ENCODE measurements at regions not wholly inside any gene's neighbourhood (a gene's known extent, or its start where the extent isn't known, plus 50 kb on each side); places are given as distances from the start of the nearest gene placed in this dataset.

GRCh38 chr13:58048670-58049069, 417.1 kb downstream of the PCDH17 start:
- TF ChIP-seq GATA3 (IDR thresholded peaks at IDR 0.05; ENCODE audit: low read depth, low read length) = no peak
- no peak for TF ChIP-seq GATA2 (IDR thresholded peaks at IDR 0.05; ENCODE audit: low read depth, low read length)

- TF ChIP-seq GATA2 (IDR thresholded peaks at IDR 0.05; ENCODE audit: low read depth, low read length) = no peak
- TF ChIP-seq GATA3 (IDR thresholded peaks at IDR 0.05; ENCODE audit: low read depth, low read length) = no peak
Observed at GRCh38 chr13:58051396-58051795, 419.9 kb downstream of the PCDH17 start.

GRCh38 chr13:58051807-58052375, 420.3 kb downstream of the PCDH17 start:
- TF ChIP-seq GATA3 (IDR thresholded peaks at IDR 0.05; ENCODE audit: low read depth, low read length) (no peak), GATA2 (IDR thresholded peaks at IDR 0.05; ENCODE audit: low read depth, low read length) (no peak)

GRCh38 chr13:58056426-58056825, 424.9 kb downstream of the PCDH17 start:
- no peak for TF ChIP-seq GATA3 (IDR thresholded peaks at IDR 0.05; ENCODE audit: low read depth, low read length)
- no peak for TF ChIP-seq GATA2 (IDR thresholded peaks at IDR 0.05; ENCODE audit: low read depth, low read length)

GRCh38 chr13:58059624-58060023, 428.1 kb downstream of the PCDH17 start:
- TF ChIP-seq GATA3 (IDR thresholded peaks at IDR 0.05; ENCODE audit: low read depth, low read length) (no peak), GATA2 (IDR thresholded peaks at IDR 0.05; ENCODE audit: low read depth, low read length) (no peak)

- TF ChIP-seq GATA2 (IDR thresholded peaks at IDR 0.05; ENCODE audit: low read depth, low read length) (no peak), GATA3 (IDR thresholded peaks at IDR 0.05; ENCODE audit: low read depth, low read length) (no peak)
Observed at GRCh38 chr13:58080806-58081205, 449.3 kb downstream of the PCDH17 start.

GRCh38 chr13:58081301-58081820, 449.8 kb downstream of the PCDH17 start:
- no peak for TF ChIP-seq GATA3 (IDR thresholded peaks at IDR 0.05; ENCODE audit: low read depth, low read length)
- no peak for TF ChIP-seq GATA2 (IDR thresholded peaks at IDR 0.05; ENCODE audit: low read depth, low read length)

- no peak for TF ChIP-seq GATA3 (IDR thresholded peaks at IDR 0.05; ENCODE audit: low read depth, low read length)
- no peak for TF ChIP-seq GATA2 (IDR thresholded peaks at IDR 0.05; ENCODE audit: low read depth, low read length)
Observed at GRCh38 chr13:58083064-58083463, 451.5 kb downstream of the PCDH17 start.

GRCh38 chr13:58085274-58085673, 453.7 kb downstream of the PCDH17 start:
- TF ChIP-seq GATA3 (IDR thresholded peaks at IDR 0.05; ENCODE audit: low read depth, low read length) = no peak
- TF ChIP-seq GATA2 (IDR thresholded peaks at IDR 0.05; ENCODE audit: low read depth, low read length) = no peak

GRCh38 chr13:58085819-58086218, 454.3 kb downstream of the PCDH17 start:
- TF ChIP-seq GATA2 (IDR thresholded peaks at IDR 0.05; ENCODE audit: low read depth, low read length) = no peak
- TF ChIP-seq GATA3 (IDR thresholded peaks at IDR 0.05; ENCODE audit: low read depth, low read length) = no peak

- TF ChIP-seq GATA2 (IDR thresholded peaks at IDR 0.05; ENCODE audit: low read depth, low read length) (no peak), GATA3 (IDR thresholded peaks at IDR 0.05; ENCODE audit: low read depth, low read length) (no peak)
Observed at GRCh38 chr13:58087566-58087965, 456.0 kb downstream of the PCDH17 start.

GRCh38 chr13:58093394-58093793, 461.9 kb downstream of the PCDH17 start:
- TF ChIP-seq GATA2 (IDR thresholded peaks at IDR 0.05; ENCODE audit: low read depth, low read length) = no peak
- TF ChIP-seq GATA3 (IDR thresholded peaks at IDR 0.05; ENCODE audit: low read depth, low read length) = no peak

GRCh38 chr13:58097831-58098230, 466.3 kb downstream of the PCDH17 start:
- TF ChIP-seq GATA3 (IDR thresholded peaks at IDR 0.05; ENCODE audit: low read depth, low read length) (no peak), GATA2 (IDR thresholded peaks at IDR 0.05; ENCODE audit: low read depth, low read length) (no peak)

GRCh38 chr13:58119351-58119750, 487.8 kb downstream of the PCDH17 start:
- TF ChIP-seq GATA3 (IDR thresholded peaks at IDR 0.05; ENCODE audit: low read depth, low read length) (no peak), GATA2 (IDR thresholded peaks at IDR 0.05; ENCODE audit: low read depth, low read length) (no peak)

- no peak for TF ChIP-seq GATA2 (IDR thresholded peaks at IDR 0.05; ENCODE audit: low read depth, low read length)
- no peak for TF ChIP-seq GATA3 (IDR thresholded peaks at IDR 0.05; ENCODE audit: low read depth, low read length)
Observed at GRCh38 chr13:58119804-58120203, 488.3 kb downstream of the PCDH17 start.

GRCh38 chr13:58126496-58126895, 495.0 kb downstream of the PCDH17 start:
- TF ChIP-seq GATA2 (IDR thresholded peaks at IDR 0.05; ENCODE audit: low read depth, low read length) (no peak), GATA3 (IDR thresholded peaks at IDR 0.05; ENCODE audit: low read depth, low read length) (no peak)

Data from SH-SY5Y (cell line).